GM21825 (cell line): ENCODE measurements at regions not wholly inside any gene's neighbourhood (a gene's known extent, or its start where the extent isn't known, plus 50 kb on each side); places are given as distances from the start of the nearest gene placed in this dataset.
"Not testable (repeated sequence)": the region's sequence is repeated elsewhere in the genome, so short reads cannot be mapped to it uniquely, and the experiment has no call there.

Experiments used
- ATAC-seq: cut with Tn5 transposase; IDR thresholded peaks from one replicate; pipeline ENCODE4 v1.9.1; 2021; ENCODE audit warnings: mild to moderate bottlenecking, moderate library complexity; ENCODE audit not compliant: unreplicated experiment

- ATAC-seq = no peak
Measured at GRCh38 chr1:189217646-189218045, 1260.0 kb downstream of the BRINP3 start.

GRCh38 chr1:189220750-189221149, 1256.9 kb downstream of the BRINP3 start:
- no peak for ATAC-seq

DNA sequence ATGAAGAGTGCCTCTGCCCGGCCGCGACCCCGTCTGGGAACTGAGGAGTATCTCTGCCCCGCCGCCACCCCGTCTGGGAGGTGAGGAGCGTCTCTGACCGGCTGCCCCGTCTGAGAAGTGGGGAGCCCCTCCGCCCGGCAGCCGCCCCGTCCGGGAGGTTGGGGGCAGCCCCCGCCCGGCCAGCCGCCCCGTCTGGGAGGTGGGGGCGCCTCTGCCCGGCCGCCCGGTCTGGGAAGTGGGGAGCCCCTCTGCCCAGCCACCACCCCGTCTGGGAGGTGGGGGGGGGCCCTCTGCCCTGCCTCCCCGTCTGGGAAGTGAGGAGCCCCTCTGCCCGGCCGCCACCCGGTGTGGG, 1251.9 kb downstream of the BRINP3 start:
- not testable (repeated sequence) for ATAC-seq

DNA sequence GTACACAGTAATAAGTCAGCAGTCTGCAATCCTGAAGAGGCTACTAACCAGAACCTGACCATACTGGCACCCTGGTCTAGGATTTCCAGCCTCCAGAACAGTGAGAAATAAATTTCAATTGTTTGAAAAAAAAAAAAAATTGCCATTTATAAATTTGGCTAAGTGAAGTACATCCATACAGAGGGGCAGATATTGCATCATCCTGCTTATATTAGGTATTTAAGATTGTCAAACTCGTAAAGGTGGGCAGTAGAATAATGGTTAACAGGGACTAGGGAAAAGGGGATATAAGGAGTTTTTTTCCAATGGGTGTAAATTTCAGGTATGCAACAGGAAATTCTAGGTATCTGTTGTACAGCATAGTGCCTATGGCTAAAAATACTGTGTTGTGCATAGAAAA, 1250.9 kb downstream of the BRINP3 start:
- no peak for ATAC-seq

DNA sequence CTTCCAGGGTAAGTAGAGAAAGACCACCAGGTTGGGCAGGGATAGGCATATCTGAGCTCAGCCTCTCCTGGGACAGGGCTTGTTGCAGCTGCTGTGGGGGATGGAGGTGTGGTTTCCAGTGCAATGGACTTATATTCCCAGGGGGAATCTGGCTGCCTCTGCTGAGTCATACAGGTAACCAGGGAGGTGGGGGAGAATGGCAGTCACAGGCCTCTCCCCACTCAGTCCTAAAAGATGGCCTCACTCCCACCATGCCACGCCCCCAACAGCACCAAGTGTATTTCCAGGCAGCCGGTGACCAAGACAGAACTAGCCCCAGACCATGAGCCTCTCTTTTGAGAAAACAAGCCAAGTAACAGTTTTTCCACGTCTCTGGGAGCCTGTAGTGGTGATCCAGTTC, 1240.7 kb downstream of the BRINP3 start:
- no peak for ATAC-seq

DNA sequence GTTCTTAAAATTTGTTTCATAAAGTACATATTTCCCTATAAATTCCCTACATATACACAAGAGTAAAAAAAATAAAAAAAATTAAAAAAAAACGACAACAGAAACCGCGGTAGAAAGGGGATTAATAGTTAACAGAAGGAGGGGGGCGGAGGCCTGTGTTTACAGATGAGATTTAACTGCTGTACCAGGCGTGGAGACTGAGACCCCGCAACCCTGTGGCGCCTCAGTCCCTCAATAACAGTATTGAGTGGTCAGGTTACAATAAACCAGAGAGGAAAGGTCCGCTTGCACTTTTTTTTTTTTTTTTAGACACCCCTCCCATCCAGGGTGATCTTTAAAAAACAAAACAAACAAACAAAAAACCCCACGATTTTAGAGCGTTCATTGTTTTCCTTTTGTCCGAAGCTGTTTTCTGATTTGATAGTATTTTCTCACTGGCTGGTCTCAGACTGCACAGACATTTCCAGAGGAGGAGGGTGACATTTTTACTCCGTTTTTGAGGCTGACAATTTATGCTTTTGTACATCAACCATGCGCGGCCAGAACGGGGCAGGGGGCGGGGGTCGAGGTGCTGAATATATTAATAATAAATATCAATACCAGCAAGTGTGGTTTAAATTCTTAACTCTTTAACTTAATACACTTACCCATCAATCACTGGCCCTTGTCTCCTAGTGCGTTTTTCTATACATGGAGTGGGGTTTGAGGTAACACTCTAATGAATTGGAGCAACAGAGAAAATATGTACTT, 1223.9 kb downstream of the BRINP3 start:
- ATAC-seq = no peak

DNA sequence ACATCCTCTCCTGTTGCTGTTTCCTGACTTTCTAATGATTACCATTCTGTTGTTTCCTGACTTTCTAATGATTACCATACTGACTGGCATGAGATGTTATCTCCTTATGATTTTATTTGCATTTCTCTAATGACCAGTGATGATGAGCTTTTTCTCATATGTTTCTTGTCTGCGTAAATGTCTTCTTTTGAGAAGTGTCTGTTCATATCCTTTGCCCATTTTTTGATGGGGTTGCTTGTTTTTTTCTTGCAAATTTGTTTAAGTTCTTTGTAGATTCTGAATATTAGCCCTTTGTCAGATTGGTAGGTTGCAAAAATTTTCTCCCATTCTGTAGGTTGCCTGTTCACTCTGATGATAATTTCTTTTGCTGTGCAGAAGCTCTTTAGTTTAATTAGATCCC, 1216.5 kb downstream of the BRINP3 start:
- ATAC-seq = not testable (repeated sequence)

- no peak for ATAC-seq
Measured at GRCh38 chr1:189269011-189269410, 1208.7 kb downstream of the BRINP3 start.

DNA sequence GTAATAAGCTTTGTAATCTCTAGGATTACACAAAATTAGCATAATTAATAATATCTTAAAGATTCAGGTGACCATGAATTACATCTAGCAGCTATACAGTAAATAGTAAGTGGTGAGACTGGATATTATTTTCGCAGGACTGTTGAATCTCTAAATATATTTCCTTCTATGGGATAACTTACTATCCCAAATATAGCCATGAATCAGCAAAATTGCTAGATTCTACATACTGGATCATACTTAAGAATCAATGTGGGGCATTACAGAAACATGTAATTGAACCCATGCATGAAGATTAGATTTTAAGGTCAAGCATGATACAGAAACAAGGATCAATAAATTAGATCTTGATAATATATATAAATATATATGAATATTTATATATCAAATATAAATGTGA, 1203.4 kb downstream of the BRINP3 start:
- no peak for ATAC-seq

- no peak for ATAC-seq
Measured at GRCh38 chr1:189275796-189276195, 1201.9 kb downstream of the BRINP3 start.

DNA sequence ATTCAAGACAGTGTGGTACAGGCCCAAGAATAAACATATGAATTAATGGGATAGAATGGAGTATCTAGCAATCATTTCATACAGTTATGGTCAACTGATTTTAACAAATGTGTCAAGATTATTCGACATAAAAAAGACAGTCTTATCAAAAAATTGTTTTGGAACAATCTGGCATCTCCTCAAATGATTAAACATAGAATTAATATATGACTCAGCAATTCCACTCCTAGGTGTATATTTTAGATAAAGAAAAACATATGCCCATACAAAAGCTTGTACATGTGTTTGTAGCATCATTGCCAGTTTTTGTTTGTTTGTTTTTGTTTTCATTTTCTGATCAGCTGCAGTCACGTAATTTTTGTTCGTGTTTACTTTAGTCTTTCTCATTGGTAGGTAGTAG, 1188.3 kb downstream of the BRINP3 start:
- no peak for ATAC-seq

DNA sequence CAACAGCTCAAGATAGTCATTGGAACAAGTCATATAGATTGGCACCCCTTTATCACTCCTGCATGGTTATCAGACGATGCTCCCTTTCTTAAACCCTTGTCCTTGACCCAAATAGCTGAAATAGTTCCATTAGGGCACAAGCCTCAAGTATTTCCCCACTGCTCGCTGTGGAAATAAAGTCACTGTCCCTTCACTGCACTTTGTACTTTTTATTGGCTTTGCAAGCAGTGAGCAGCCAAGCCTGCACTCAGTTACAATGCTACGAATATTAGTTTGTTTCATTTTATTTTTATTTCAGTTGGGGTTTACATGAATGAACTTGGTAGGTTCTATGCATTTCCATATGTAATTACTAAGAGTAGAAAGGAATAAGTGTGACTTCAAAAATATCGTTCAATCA, 1176.4 kb downstream of the BRINP3 start:
- ATAC-seq = no peak

GRCh38 chr1:189305279-189305678, 1172.4 kb downstream of the BRINP3 start:
- no peak for ATAC-seq

DNA sequence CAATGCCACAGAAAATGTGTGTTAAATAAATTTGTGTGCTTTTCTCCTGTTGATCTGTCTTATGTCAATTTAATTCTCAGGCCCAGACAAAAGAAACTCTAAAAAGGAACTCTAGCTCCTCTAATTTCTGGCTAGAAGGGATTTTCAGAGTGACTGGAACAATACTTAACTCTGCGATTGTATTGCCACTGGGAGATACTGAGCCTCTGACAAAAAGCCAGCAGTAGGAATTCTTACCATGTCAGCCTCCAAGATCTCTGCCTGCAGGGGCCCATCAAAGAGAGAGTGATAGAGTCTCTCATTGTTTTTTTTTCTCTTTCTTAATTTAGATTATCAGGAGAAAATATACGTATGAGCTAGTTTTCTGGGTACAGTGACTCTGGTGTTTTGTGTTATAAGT, 1165.7 kb downstream of the BRINP3 start:
- ATAC-seq = no peak

GRCh38 chr1:189312499-189312898, 1165.2 kb downstream of the BRINP3 start:
- no peak for ATAC-seq

DNA sequence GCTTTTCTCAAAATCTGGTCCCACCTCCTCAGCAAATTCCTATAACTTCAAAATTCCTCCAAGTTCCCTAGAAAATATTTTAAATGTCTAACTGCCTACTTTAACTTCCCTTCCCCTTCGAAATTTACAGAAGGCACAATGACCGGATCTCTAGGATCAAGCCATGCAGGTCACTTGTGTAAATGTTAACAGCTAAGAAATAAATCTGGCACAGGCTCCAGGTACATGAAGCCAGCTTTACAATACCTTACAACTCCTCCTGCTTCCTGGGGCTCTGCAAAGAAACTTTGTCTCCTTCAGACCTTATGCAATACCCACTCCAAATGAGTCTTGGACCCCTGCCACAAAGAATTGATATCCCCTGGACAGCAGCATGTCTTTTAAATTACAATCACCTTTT, 1164.2 kb downstream of the BRINP3 start:
- ATAC-seq = no peak

- no peak for ATAC-seq
Measured at GRCh38 chr1:189315035-189315901, 1162.4 kb downstream of the BRINP3 start.

GRCh38 chr1:189323091-189323490, 1154.6 kb downstream of the BRINP3 start:
- ATAC-seq = no peak

DNA sequence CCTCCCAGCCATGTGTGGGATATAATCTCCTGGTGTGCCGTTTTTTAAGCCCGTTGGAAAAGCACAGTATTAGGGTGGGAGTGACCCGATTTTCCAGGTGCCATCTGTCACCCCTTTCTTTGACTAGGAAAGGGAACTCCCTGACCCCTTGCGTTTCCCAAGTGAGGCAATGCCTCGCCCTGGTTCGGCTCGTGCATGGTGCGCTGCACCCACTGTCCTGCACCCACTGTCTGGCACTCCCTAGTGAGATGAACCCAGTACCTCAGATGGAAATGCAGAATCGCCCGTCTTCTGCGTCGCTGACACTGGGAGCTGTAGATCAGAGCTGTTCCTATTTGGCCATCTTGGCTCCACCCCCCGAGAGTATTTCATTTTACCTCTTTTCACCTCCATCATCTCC, 1146.6 kb downstream of the BRINP3 start:
- not testable (repeated sequence) for ATAC-seq

- ATAC-seq = no peak
Measured at GRCh38 chr1:189336115-189337100, 1141.3 kb downstream of the BRINP3 start.

- ATAC-seq = no peak
Measured at GRCh38 chr1:189349607-189350006, 1128.1 kb downstream of the BRINP3 start.
